ENCODE measurements at regions not wholly inside any gene's neighbourhood (a gene's known extent, or its start where the extent isn't known, plus 50 kb on each side); places are given as distances from the start of the nearest gene placed in this dataset.

DNA sequence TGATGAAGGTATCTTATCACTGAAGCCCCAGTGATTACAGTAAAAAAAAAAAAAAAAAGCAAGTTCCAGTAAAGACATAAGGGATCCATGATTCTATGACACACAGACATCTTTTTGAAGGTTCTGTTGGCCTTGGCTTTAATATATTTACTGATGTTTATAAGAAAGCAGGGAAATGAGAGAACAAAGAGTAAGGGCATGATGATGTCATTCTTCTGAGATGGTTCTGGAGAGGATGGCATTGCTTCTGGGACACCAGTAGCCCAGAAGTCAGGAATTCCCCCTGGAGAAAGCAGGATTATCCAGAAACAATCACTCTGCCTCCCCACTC, 233.6 kb downstream of the FAM76B start:
- TF ChIP-seq, protein P1, sequence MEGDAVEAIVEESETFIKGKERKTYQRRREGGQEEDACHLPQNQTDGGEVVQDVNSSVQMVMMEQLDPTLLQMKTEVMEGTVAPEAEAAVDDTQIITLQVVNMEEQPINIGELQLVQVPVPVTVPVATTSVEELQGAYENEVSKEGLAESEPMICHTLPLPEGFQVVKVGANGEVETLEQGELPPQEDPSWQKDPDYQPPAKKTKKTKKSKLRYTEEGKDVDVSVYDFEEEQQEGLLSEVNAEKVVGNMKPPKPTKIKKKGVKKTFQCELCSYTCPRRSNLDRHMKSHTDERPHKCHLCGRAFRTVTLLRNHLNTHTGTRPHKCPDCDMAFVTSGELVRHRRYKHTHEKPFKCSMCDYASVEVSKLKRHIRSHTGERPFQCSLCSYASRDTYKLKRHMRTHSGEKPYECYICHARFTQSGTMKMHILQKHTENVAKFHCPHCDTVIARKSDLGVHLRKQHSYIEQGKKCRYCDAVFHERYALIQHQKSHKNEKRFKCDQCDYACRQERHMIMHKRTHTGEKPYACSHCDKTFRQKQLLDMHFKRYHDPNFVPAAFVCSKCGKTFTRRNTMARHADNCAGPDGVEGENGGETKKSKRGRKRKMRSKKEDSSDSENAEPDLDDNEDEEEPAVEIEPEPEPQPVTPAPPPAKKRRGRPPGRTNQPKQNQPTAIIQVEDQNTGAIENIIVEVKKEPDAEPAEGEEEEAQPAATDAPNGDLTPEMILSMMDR (IDR thresholded peaks at IDR 0.05): no peak
- TF ChIP-seq EZH2 (IDR thresholded peaks at IDR 0.05; ENCODE audit: borderline replicate concordance, insufficient read depth, low read depth, low read length, poor library complexity, severe bottlenecking): no peak

Measured in B cell (primary cell).